HEK293T (cell line): ENCODE measurements at regions not wholly inside any gene's neighbourhood (a gene's known extent, or its start where the extent isn't known, plus 50 kb on each side); places are given as distances from the start of the nearest gene placed in this dataset.

Source experiments
- BHLHE40 ChIP-seq: fragments of 450-650 bp; IDR thresholded peaks from 2 replicates; pipeline ENCODE4 v1.6.1; 2016; ENCODE audit warnings: mild to moderate bottlenecking, moderate library complexity, borderline replicate concordance
- FOXK2 ChIP-seq: fragments of 450-650 bp; IDR thresholded peaks from 2 replicates; pipeline ENCODE4 v1.6.1; 2016; ENCODE audit warnings: mild to moderate bottlenecking
- LEF1 ChIP-seq: fragments of 450-650 bp; IDR thresholded peaks from 2 replicates; pipeline ENCODE4 v1.6.1; 2017; ENCODE audit warnings: mild to moderate bottlenecking, borderline replicate concordance

DNA sequence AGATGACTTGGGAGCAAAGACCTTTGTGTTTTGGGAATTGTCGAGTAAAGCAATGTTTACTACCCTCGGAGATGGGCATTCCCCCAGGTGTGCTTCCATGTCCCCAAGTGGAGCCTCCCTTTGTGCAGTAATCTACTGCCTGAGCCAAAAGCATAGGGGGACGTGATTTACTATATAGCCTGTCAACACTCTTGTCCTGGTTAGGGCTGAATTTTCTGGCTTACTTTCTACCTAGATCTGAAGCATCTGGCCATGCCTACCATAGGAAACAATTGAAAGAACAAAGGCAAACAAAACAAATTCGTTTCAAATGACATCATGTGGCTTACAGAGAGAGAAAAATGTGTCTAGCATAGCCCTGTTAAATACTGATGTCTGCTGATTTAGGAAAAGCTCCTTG is 350.6 kb downstream of the SAMD5 start:
- no peak for TF ChIP-seq BHLHE40
- no peak for TF ChIP-seq FOXK2
- no peak for TF ChIP-seq LEF1
